Stimulated activated CD8-positive, alpha-beta memory T cell treated with anti-CD3 and anti-CD28 coated beads, Interleukin-7, amount 100 ng/mL, for 48 hours (primary cell): ENCODE measurements at regions not wholly inside any gene's neighbourhood (a gene's known extent, or its start where the extent isn't known, plus 50 kb on each side); places are given as distances from the start of the nearest gene placed in this dataset.
"Not testable (repeated sequence)": the region's sequence is repeated elsewhere in the genome, so short reads cannot be mapped to it uniquely, and the experiment has no call there.

Experiments
- DNase-seq, 2 donors: peaks; one replicate each; pipeline ENCODE4 v3.0.0-alpha.2; 2020; ENCODE audit warnings: low read depth in 1 of 2; ENCODE audit errors: extremely low read depth in 1 of 2

DNA sequence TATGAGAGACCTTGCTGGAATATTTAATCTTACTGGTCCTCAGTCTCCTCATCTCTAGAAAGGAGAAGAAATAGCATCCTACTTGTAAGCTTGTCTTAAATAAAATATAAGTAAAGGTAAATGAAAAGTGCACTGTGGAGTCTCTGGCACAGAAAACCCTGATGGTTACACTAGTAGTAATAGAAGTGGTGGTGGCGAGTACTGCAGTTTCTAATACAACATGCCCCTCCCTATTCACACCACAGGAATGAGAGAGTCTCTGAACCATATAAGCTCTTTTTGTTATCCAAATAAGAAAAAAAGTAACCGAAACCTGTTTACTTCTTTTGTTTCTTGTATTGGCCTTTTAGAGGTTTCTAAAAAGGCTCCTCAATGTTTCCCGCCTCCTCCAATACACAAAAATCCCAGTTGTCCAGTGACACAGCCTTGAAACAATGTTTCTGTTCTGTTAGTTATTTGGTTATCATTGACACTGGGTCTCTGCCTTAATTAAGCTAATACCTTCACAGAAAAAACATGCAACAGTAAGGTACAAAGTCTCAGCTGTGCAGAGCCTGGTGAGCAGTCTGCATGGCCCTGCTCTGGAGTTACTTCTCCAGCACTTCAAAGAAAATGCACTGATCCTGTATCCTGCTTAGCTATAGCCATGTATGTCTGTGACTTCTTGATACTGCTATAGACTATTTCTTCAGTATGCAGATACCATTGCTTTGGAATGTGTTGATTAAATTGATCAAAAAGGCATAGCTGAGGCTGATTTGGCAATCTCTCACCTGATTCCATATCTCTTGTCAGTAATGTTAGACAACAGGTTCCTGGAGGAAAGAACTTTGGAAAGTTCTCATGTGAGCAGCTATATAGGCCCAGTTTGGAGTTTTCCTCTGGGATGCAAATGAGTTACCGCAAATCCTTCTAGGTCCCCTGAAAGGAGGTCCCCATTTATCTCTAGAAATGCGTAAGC lies 315.6 kb upstream of the IL12A start:
- no peak for DNase-seq

DNA sequence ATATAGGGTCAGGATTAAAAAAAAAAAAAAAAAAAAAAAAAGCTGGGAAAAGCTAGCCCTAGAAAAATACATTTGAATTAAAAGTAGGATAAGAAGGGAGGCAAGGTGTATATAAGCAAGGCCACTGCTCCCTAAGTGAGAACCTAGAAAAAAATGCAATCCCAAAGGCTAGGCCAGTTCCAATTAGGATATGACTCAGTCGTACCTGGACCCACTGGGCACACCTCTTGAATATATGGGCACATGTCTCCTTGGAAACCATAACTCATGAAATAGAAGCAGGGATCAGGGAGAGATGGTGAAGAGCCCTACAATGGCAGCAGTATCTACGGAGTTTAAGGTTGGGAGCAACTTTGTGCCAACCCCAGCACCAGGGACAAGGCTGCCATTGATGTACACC lies 314.1 kb upstream of the IL12A start:
- no peak for DNase-seq

DNA sequence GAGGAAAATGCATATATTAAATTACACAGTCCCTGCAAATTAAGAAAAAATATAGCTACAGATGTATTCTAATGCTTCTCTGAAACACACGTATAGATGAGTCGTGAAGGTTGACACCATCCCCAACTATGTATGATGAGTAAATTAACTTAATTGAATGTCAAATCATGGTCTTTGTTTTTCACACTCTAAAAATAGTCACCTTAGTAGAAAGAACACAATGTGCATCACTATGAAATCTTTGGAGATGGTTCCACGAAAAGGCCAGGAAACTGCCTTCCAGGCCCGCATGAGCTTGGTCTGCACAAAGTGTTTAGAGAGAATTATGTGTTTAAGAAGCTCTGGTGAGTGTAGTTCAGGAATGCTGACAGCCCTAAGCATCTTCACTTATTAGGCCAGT lies 313.4 kb upstream of the IL12A start:
- DNase-seq: no peak

DNA sequence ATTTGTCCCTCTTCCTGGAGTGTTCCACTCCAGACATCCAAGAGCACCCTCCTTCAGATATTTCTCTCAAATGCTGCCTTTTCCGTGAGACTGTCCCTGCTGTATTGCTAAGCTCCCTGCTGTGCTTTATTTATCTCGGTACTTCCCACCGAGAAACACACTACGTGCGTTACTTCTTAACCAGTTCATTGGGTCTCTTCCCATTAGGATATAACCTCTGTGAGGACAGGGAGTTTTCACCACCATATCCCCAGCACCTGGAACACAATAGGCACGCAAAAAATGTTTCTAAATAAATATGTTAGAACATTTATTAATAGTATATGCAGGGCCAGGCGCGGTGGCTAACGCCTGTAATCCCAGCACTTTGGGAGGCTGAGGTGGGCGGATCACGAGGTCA lies 308.7 kb upstream of the IL12A start:
- DNase-seq: no peak

DNA sequence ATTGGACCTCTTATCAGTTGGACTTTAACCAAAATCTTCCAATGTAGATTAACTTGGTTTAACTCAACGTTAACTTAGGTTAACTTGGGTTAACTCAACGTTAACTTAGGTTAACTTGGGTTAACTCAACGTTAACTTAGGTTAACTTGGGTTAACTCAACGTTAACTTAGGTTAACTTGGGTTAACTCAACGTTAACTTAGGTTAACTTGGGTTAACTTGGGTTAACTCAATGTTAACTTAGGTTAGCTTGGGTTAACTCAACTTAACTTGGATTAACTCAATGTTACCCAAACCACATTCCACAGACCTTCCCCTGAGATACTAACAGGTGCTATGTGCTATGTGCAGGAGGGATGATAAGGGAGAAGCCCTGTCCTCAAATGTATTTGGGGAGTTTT lies 306.9 kb upstream of the IL12A start:
- not testable (repeated sequence) for DNase-seq

DNA sequence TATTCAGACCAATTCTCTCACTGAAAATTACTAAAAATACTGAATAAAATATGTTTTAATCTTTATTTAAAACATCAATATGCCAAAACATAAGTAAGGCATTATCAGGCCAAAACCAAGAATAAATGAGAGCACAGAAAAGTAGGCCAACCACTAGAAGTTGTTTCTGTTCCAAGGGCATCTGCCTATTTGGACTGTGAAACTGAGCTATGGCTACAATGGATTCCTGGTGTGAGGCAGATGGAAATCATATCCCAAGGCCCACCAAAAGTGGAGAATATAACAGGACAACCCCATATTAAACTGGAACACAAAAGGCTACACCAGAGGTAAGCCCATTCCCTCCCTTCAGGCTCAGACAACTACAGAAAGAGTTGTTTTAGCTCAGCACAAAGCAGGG lies 302.8 kb upstream of the IL12A start:
- DNase-seq: no peak

DNA sequence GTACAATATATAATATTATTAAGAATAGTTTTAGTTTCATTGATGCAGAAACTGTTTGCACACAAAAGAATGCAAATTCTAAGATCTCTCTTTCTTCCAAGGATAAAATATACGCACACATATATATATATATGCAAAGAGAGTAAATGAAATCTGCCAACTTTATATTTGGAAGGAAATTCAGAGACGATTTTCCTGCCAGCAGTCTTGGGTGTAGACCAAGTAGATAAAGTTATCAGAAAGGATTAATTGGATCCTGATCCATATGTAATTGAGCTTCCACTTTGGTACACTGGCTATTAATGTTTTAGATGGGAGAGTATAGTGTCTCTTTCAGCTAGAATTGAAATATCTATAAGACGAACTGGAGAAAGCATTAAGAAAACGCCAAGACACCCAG lies 295.4 kb upstream of the IL12A start:
- DNase-seq: no peak

DNA sequence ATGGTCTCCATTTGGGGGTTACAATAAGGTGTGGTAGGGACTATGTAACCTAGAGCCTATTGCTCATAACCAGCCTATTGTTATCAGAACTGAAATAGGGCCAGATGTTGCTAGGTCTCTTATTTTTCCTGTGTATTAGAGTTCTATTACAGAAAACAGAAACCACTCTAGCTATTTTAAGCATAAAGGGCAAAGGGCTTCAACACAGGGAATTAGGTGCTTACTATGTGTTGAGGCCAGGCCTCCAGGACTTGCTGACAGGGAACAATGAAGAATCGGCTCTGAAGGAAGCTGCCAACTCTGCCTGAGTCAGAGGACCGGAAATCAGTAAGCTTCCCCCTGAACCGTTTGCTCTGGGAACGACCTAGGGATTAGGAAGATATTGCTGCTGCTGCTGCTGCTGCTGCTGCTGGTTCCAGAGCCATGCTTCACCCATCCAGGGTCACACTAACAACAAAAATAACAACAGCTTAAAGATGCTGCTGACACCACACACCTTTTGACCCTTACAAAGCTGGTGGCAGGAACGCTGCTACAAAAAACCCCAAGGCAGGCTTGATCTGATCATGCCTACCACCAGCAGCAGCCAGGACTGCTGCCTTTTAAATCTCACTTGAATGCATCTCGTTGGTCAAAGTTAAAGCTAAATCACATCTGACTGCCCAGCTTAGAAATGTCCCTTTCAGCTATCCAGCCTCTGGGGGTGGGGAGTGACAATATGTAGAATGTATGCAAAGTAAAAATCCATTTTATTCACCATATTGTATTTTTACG lies 276.9 kb upstream of the IL12A start:
- DNase-seq: no peak

DNA sequence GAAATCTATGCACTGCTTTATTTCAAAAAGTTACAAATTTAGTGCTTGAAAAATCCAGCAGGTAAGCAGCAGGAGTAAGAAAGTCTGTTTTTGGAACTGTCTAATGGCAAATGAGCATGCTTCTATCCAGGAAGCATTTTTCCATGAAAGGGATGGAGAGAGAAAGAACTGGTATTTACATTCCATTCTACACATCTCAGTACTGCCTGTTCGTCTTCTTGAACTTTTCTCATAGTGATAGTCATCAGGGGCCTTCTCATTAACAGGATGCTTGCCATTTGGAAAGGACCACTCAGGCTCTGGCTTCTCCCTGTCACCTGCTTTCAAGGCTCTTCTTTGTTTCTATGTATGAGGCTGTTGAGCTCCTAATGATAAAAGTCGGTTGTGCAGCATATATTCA lies 267.3 kb upstream of the IL12A start:
- no peak for DNase-seq

DNA sequence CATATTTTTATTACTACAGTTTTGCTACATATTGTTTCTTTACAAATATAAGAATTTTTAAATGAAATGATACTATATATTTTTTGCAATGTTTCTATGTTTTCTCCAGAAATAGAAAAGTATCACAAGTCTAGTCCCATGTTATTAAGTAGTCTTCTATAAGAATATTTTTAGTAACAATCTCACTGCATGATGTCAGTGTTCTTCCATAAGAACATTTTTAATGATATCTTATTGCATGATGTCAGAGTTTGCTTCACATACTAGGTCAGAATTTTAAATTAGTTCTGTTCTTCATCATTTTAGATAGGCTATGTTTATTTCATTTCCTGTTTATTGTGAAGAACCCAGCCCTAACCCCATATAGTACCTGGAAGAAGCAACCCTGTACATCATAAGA lies 265.3 kb upstream of the IL12A start:
- no peak for DNase-seq

DNA sequence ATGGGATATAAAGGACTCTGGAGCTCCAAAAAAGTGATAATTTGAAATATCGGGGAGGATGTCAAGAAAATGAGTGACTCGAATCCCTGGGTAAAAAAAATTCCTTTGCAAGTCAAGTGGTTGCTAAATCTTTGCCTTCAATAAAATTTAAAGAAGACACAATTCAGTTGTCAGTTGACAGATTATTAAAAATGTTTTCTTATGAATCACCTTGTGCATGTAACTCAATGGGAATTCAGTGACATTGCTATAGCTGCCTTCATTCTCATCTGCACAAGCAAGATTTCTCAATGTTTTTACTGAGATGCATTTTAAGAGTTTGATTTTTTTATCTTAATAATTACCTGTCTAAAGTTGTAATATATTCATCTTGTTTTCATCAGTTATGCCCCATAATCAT lies 264.0 kb upstream of the IL12A start:
- DNase-seq: no peak

DNA sequence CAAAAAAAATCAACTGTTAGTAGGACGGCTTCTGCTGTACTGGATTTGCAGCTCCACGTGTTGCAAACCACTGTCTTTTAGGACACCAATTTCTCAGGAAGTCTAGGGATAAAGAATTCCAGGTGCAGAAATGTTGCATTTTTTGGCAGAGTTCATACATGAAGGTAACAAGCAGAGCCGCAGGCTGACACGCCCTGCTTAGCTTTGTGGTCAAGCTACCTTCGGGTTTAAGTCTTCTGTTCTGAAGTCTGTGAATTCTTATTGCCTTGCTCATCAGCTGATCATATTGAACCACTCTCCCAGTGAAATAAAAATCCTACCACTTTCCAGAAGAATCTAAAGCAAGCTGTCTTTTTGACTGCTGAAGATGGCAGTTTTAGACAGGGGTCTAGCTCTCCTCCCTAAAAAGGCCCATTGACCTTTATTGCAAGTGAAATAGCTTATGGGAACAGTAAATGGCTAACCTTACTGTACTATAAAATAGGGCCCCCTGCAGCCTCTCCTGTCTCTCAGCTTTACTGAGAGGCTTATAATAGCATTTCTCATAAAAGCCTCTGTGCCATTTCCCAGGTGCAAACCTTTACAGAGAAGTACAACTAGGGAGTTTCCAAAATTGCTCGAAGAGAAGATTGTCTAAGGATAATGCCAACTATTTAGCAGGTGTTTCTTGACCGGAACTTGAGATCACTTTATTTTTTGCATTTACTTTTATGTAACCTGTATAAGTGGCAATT lies 262.2 kb upstream of the IL12A start:
- DNase-seq: no peak

DNA sequence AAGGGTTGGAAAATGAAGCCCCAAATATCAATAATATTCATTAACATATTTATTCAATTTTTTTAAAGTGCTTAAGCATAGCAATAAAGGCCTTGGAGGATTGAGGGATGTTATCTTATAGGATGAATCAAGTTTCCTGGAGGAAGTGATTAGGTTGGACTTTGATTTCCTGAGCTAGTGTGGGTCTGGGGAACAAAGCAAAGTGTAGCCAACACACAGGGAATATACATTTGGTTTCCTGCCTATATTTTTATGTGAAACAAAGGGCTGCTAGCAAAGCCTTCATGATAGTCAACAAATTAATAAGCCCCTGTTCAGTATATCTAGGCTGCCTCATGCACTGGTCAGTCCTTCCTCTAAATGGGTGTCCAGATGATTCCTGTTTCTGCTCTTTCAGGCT lies 261.1 kb upstream of the IL12A start:
- DNase-seq: no peak

DNA sequence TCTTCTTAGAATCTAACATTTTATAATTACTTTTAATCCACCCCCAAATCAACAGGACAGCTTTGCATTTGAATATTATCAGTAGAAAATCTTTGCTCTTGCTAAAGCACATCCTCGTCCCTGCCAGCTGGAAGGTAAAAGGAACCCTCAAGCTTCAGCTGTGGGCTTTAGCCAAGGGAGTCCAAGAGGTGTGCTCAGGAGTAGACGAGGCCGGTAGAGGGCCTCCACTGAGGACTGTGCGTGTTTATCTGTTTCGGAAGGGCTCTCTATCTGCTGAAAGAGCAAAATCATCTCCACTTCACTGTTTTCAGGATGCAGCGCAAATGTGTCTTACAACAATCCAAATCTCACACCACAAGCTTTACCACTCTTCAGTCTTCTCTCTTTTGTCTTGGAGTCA lies 257.4 kb upstream of the IL12A start:
- DNase-seq: no peak

DNA sequence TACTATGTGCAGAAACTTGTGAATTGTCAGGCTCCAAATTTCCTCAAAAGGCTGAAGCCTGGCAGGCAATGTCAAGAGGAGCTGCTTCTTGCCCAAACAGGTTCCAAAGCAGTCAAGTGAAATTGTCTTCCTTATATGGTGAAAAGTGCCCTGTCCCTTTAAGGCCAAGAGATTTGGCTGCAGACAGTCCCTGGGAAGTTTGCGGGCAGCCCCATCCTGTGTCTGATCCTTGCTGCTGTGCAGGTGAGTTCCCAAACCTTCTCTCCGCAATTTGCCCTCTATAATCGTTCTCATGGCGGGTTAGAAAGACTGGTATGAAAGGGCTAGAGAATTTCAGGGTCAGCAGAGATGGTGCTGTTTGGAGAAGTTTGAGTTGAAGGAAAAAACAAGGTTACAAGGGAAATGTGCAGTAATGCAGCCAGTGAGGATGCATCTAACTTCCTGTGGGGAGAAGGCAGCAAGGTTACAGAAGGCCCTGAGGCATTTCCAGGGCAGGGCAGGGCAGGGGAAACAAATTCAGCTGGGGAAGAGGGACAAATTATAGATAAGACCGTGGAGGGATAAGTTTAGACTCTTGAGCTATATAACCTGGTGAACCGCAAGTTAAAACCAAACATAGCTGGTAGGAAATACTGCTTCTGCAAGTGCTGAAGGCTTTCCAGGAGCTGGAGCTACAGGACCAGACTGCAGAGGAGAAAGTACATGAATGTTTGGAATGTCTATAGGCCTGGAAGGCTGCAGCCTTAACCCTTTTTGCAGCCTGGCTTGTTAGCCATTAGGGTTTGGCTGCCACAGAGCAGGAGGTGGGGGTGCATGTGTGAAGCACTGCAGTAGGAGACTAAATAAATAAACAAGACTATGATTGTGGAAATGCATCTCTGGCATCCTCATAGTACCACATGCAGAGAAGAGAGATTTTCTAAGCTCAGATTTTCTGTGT lies 256.2 kb upstream of the IL12A start:
- no peak for DNase-seq

DNA sequence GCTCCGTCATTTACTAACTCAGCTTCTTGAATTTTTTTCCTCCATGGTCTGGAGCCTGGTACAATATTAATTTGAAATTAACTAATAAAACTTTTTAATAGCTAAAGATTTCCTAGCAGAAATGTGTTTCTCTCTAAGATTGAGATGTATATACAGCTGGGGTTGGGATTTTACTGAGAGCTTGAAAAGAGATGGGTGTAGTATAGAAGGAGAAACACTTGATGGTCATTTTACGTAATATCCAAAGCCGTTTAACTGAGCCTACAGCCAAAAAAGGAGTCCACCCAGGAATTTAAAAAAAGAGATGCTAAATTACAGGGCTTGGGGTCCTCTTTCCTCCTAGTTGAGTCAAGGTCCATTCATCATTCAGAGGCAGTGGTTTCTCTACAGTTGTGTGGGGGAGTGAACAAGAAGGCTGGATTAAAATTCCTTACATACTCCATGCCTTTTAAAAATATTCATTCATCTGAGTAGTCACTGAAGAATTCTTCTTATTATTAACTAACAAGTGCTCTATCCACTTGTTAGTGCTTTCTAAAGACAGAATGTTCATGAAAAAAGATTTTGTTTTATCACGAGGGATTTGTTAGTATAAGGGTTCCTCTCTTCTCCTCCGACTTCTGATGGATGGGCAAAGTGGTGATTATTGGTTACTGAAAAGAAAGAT lies 255.3 kb upstream of the IL12A start:
- no peak for DNase-seq

DNA sequence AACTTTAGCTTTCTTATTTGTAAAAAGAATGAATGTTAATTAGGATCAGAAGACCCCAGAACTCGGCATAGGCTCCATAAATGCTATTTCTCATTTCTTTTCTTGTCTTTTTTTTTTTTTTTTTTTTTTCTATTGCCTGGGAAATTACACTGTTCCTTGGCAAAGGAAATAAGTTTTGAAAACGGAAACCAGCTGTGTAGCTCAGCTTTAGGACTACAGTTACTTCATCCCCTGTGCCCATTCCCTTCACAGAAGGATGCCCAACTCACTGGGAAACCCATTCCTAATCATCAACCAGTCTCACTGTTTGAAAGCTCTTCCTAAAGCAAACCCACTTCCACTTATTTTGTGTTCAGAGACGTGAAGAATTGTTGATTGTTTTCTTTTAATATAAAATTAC lies 254.0 kb upstream of the IL12A start:
- no peak for DNase-seq

DNA sequence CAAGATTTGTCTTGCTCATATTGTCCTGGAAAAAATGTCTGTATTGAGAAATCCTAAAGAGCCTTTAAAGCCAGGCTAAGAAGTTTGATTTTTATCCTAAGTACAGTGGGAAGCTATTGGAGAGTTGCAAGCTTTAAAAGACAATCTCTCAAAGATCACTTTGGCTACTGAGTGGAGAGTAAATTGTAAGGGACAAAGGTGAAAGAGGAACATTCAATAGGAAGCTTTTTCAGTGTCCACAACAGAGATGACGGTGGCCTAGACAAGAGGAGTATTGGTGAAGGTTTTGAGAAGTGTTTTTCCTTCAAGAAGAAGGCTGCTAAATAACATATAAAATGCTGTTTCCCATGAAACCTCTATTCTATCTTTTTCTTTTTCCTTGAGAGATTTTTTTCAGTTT lies 249.5 kb upstream of the IL12A start:
- no peak for DNase-seq

DNA sequence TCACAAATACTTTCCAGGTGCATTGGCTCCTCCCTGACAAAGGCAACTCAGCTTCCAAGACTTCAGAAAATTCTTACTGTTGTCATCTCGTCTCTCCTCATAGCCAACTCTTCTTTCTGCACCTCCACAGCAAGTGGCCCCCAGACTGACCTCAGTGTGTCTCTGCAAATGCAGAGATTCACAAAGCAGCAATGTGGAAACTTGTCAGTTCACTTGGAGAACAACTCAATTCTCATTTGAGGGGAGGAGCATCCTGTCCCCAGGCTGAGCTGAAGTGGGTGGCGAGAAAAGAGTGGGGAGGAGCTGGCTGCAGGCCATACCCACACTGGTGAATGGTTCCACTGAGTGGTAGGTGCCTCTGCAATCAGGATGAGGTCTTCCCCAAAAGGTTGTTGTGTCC lies 248.7 kb upstream of the IL12A start:
- no peak for DNase-seq

DNA sequence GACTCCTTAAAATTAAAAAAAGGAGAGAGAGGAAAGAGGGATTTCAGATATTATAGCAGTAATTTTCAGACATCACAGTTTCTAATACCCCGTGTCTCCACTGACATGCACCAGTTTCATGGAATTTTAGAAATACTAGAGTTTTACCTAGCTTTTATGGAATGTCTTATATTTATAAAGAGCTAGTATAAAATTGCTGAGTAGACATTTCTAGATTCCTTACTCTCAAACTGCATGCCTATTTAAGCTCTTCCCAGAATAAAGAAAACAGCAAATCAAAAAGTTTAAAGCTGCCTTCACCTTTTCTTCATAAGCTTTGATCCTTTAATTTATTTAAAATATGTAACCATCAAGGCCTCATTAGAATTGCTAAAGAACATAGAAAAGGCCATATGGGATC lies 247.4 kb upstream of the IL12A start:
- DNase-seq: no peak
